IMR-90 (cell line): ENCODE measurements at regions not wholly inside any gene's neighbourhood (a gene's known extent, or its start where the extent isn't known, plus 50 kb on each side); places are given as distances from the start of the nearest gene placed in this dataset.

Experiments
- ATAC-seq: fragments of 200-7000 bp; cut with Tn5 transposase; 2 replicates; pipeline ENCODE4 v1.9.1; 2020; ENCODE audit warnings: low read depth, mild to moderate bottlenecking, moderate library complexity
- BruUV-seq: library from RNA; stranded (reverse); fragments of 400-500 nt; replicated peaks from 2 replicates; lab custom pipeline; 2021; lab: Mats Ljungman, UMichigan
- CTCF ChIA-PET: fragments of 300-600 bp; formaldehyde crosslinking; extraction: SDS; loops from one replicate; lab custom pipeline; 2021; ENCODE audit warnings: antibody characterized with exemption; lab: Yijun Ruan, JAX
- POLR2A ChIA-PET: fragments of 300-600 bp; sonication (Branson Sonifier 250); formaldehyde crosslinking; loops from one replicate; lab custom pipeline; 2022; ENCODE audit warnings: antibody characterized with exemption; ENCODE audit not compliant: unreplicated experiment; lab: Charles Lee
- DNase-seq: peaks from one replicate; pipeline ENCODE4 v3.0.0; 2013
- H2AFZ ChIP-seq: replicated peaks from 2 replicates; pipeline ENCODE3; 2013; ENCODE audit warnings: low read length, mild to moderate bottlenecking; ENCODE audit not compliant: poor library complexity
- H2AK5ac ChIP-seq: 2 replicates; pipeline ENCODE4 v1.6.1; 2013; ENCODE audit warnings: low read depth, low read length, inconsistent platforms
- H2AK9ac ChIP-seq: replicated peaks from 2 replicates; pipeline ENCODE3; 2013; ENCODE audit warnings: mild to moderate bottlenecking, low read depth, low read length, moderate library complexity; ENCODE audit not compliant: poor library complexity
- H2BK120ac ChIP-seq: 2 replicates; pipeline ENCODE4 v1.6.1; 2013; ENCODE audit warnings: low read depth, low read length, inconsistent platforms
- H2BK15ac ChIP-seq: 3 replicates; pipeline ENCODE4 v1.6.1; 2013; ENCODE audit warnings: low read depth, low read length, inconsistent platforms
- H2BK20ac ChIP-seq: 2 replicates; pipeline ENCODE4 v1.6.1; 2013; ENCODE audit warnings: low read depth, mild to moderate bottlenecking, inconsistent platforms, low read length, moderate library complexity
- H2BK5ac ChIP-seq: 2 replicates; pipeline ENCODE4 v1.6.1; 2013; ENCODE audit warnings: mild to moderate bottlenecking, low read depth, low read length, inconsistent platforms; ENCODE audit not compliant: poor library complexity, severe bottlenecking
- H3K14ac ChIP-seq: replicated peaks from 2 replicates; pipeline ENCODE4 v1.6.1; 2013; ENCODE audit warnings: low read depth, low read length, inconsistent platforms
- H3K18ac ChIP-seq: 2 replicates; pipeline ENCODE4 v1.6.1; 2013; ENCODE audit warnings: low read depth, low read length, control low read depth
- H3K23ac ChIP-seq: 2 replicates; pipeline ENCODE4 v1.6.1; 2013; ENCODE audit warnings: low read depth, low read length, inconsistent platforms
- H3K27ac ChIP-seq: 2 replicates; pipeline ENCODE4 v1.5.1; 2013; ENCODE audit warnings: mild to moderate bottlenecking, control low read depth, low read length; ENCODE audit not compliant: insufficient read depth
- H3K27me3 ChIP-seq: 2 replicates; pipeline ENCODE4 v1.6.1; 2013; ENCODE audit warnings: low read length; ENCODE audit not compliant: control insufficient read depth, insufficient read depth
- H3K36me3 ChIP-seq: 2 replicates; pipeline ENCODE4 v1.6.1; 2013; ENCODE audit warnings: low read length, mixed read lengths; ENCODE audit not compliant: control insufficient read depth, insufficient read depth
- H3K4ac ChIP-seq: 2 replicates; pipeline ENCODE4 v1.6.1; 2013; ENCODE audit warnings: low read depth, low read length, inconsistent platforms
- H3K4me1 ChIP-seq: 2 replicates; pipeline ENCODE4 v1.6.1; 2013; ENCODE audit warnings: low read length, mixed read lengths; ENCODE audit not compliant: control insufficient read depth, insufficient read depth
- H3K4me2 ChIP-seq: 2 replicates; pipeline ENCODE4 v1.6.1; 2013; ENCODE audit warnings: low read depth, mild to moderate bottlenecking, control low read depth, low read length, moderate library complexity
- H3K4me3 ChIP-seq: 2 replicates; pipeline ENCODE4 v1.5.1; 2013; ENCODE audit warnings: low read depth, mild to moderate bottlenecking, control low read depth, low read length, moderate library complexity; ENCODE audit not compliant: insufficient read depth
- H3K56ac ChIP-seq: 2 replicates; pipeline ENCODE4 v1.6.1; 2013; ENCODE audit warnings: low read length, inconsistent platforms; ENCODE audit not compliant: insufficient read depth; ENCODE audit errors: extremely low read depth
- H3K79me1 ChIP-seq, 2 experiments: 2 replicates each; pipeline ENCODE4 v1.6.1; 2013; ENCODE audit warnings: low read length in 2 of 2, inconsistent platforms in 1 of 2, low read depth in 1 of 2
- H3K9ac ChIP-seq: 2 replicates; pipeline ENCODE4 v1.6.1; 2013; ENCODE audit warnings: low read depth, low read length, control low read depth
- H3K9me1 ChIP-seq: 2 replicates; pipeline ENCODE4 v1.6.1; 2013; ENCODE audit warnings: low read length, inconsistent platforms; ENCODE audit not compliant: insufficient read depth
- H3K9me3 ChIP-seq: 2 replicates; pipeline ENCODE4 v1.6.1; 2013; ENCODE audit warnings: low read length; ENCODE audit not compliant: control insufficient read depth, insufficient read depth
- H4K20me1 ChIP-seq: 2 replicates; pipeline ENCODE4 v1.6.1; 2013; ENCODE audit warnings: low read length, inconsistent platforms; ENCODE audit not compliant: insufficient read depth
- H4K5ac ChIP-seq: 2 replicates; pipeline ENCODE4 v1.6.1; 2013; ENCODE audit warnings: mild to moderate bottlenecking, low read depth, low read length, control low read depth
- H4K8ac ChIP-seq, 2 experiments: 2 replicates each; pipeline ENCODE4 v1.6.1; 2013; ENCODE audit warnings: low read depth in 2 of 2, low read length in 2 of 2, control low read depth in 1 of 2, inconsistent platforms in 1 of 2
- H4K91ac ChIP-seq: 2 replicates; pipeline ENCODE4 v1.6.1; 2013; ENCODE audit warnings: low read depth, low read length, inconsistent platforms; ENCODE audit not compliant: insufficient read depth
- BHLHE40 ChIP-seq: fragments of 150-350 bp; IDR thresholded peaks from 2 replicates; pipeline ENCODE4 v1.6.1; 2016; ENCODE audit warnings: mild to moderate bottlenecking, low read depth, low read length
- CEBPB ChIP-seq: IDR thresholded peaks from 2 replicates; pipeline ENCODE4 v1.6.1; 2012; ENCODE audit warnings: low read depth, low read length, improper control_type of control experiment
- CHD1 ChIP-seq: IDR thresholded peaks from 2 replicates; pipeline ENCODE4 v1.6.1; 2012; ENCODE audit warnings: low read depth, low read length, improper control_type of control experiment
- ELK1 ChIP-seq: fragments of 150-350 bp; IDR thresholded peaks from 2 replicates; pipeline ENCODE4 v1.6.1; 2016; ENCODE audit warnings: low read depth, mild to moderate bottlenecking, low read length, moderate library complexity, borderline replicate concordance
- FOS ChIP-seq: fragments of 150-350 bp; IDR thresholded peaks from 2 replicates; pipeline ENCODE4 v1.6.1; 2016; ENCODE audit warnings: low read depth, low read length
- MAFK ChIP-seq: IDR thresholded peaks from 2 replicates; pipeline ENCODE4 v1.6.1; 2012; ENCODE audit warnings: low read depth, low read length, improper control_type of control experiment
- MAZ ChIP-seq: IDR thresholded peaks from 2 replicates; pipeline ENCODE4 v1.6.1; 2012; ENCODE audit warnings: low read depth, mild to moderate bottlenecking, low read length, improper control_type of control experiment, moderate library complexity, borderline replicate concordance
- NFE2L2 ChIP-seq: fragments of 150-350 bp; IDR thresholded peaks from 2 replicates; pipeline ENCODE4 v1.6.1; 2016; ENCODE audit warnings: low read depth, mild to moderate bottlenecking, low read length
- POLR2A ChIP-seq: IDR thresholded peaks from 2 replicates; pipeline ENCODE4 v1.6.1; 2012; ENCODE audit warnings: mild to moderate bottlenecking, low read depth, low read length
- RAD21 ChIP-seq: IDR thresholded peaks from 2 replicates; pipeline ENCODE4 v1.6.1; 2012; ENCODE audit warnings: low read length, improper control_type of control experiment
- RCOR1 ChIP-seq: IDR thresholded peaks from 2 replicates; pipeline ENCODE4 v1.6.1; 2012; ENCODE audit warnings: mild to moderate bottlenecking, low read length, improper control_type of control experiment; ENCODE audit not compliant: insufficient replicate concordance
- RFX5 ChIP-seq: IDR thresholded peaks from 2 replicates; pipeline ENCODE4 v1.8.0; 2012; ENCODE audit warnings: low read depth, mild to moderate bottlenecking, low read length, moderate library complexity
- SMC3 ChIP-seq: fragments of 150-350 bp; IDR thresholded peaks from 2 replicates; pipeline ENCODE4 v1.6.1; 2016; ENCODE audit warnings: low read depth, mild to moderate bottlenecking, antibody characterized with exemption, low read length, moderate library complexity
- USF2 ChIP-seq: fragments of 150-350 bp; IDR thresholded peaks from 2 replicates; pipeline ENCODE4 v1.6.1; 2017; ENCODE audit warnings: mild to moderate bottlenecking, antibody characterized with exemption, low read length, low read depth
- WGBS, 2 experiments: methylation state at CpG; one replicate each; pipeline versions ENCODE4 v1.1.5 to v1.1.7; 2013; ENCODE audit warnings: missing lambda C conversion rate in 2 of 2; ENCODE audit not compliant: insufficient read length in 1 of 2; ENCODE audit errors: extremely low coverage in 2 of 2; 5-methylcytosine and 5-hydroxymethylcytosine counted together
- dilution Hi-C: fragments of 300-500 bp; cut with HindIII; formaldehyde crosslinking; loops from one replicate; pipeline ENCODE4 v1.14.3; 2018; ENCODE audit warnings: low sequenced_read_pairs; ENCODE audit not compliant: unreplicated experiment
- in situ Hi-C: fragments of 300-500 bp; cut with MboI; formaldehyde crosslinking; loops from 3 replicates; pipeline ENCODE4 v1.14.3; 2019; ENCODE audit warnings: low sequenced_read_pairs, inconsistent platforms, mixed read lengths
- intact Hi-C: fragments of 100-400 bp; cut with micrococcal nuclease; formaldehyde crosslinking; loops from 2 replicates; pipeline ENCODE4 v1.10.0; 2022

GRCh38 chr6:84356907-84357306 is 129.5 kb upstream of the CEP162 start:
- ATAC-seq (no peak), DNase-seq (no peak)
- H3K9me1 ChIP-seq: no peaks in the 10 kb centered on the region
- intact Hi-C loops: no loop called here
- H3K79me1 ChIP-seq: no peaks in the 10 kb centered on the region
- no peak overlapping the region for H2BK120ac ChIP-seq
- H2AFZ ChIP-seq: no peak overlapping the region
- no peak overlapping the region for H3K4ac ChIP-seq
- H2AK5ac ChIP-seq: no peak overlapping the region
- no peak overlapping the region for H3K23ac ChIP-seq
- no peak overlapping the region for H3K4me3 ChIP-seq
- H3K4me2 ChIP-seq: no peak overlapping the region
- no peak overlapping the region for H2BK20ac ChIP-seq
- ChIA-PET POLR2A (no interaction called here), CTCF (no interaction called here)
- no peaks in the 10 kb centered on the region for H3K9me3 ChIP-seq
- no peaks in the 10 kb centered on the region for H4K20me1 ChIP-seq
- no peak overlapping the region for H3K27ac ChIP-seq
- H3K9ac ChIP-seq: no peak overlapping the region
- dilution Hi-C loops: no loop called here
- no peaks in the 10 kb centered on the region for H3K27me3 ChIP-seq
- H4K91ac ChIP-seq: no peak overlapping the region
- no CpG with 5 or more reads among the region's 5 CpGs for WGBS, 2 experiments
- in situ Hi-C loops: no loop called here
- no peak for TF ChIP-seq CHD1
- no peak for TF ChIP-seq FOS
- no peak for TF ChIP-seq USF2
- TF ChIP-seq POLR2A: no peak
- TF ChIP-seq CEBPB: no peak
- TF ChIP-seq ELK1: no peak
- TF ChIP-seq SMC3: no peak
- TF ChIP-seq BHLHE40: no peak
- TF ChIP-seq MAFK: no peak
- no peak for TF ChIP-seq RCOR1
- no peak for TF ChIP-seq RAD21
- TF ChIP-seq MAZ: no peak
- no peak for TF ChIP-seq RFX5
- no peak for TF ChIP-seq NFE2L2
- no peak overlapping the region for H2AK9ac ChIP-seq
- no peak overlapping the region for H3K14ac ChIP-seq
- no TSS peak for BruUV-seq
- no peak overlapping the region for H4K8ac ChIP-seq
- H3K4me1 ChIP-seq: no peaks in the 10 kb centered on the region
- H3K18ac ChIP-seq: no peak overlapping the region
- H4K5ac ChIP-seq: no peak overlapping the region
- H2BK5ac ChIP-seq: no peak overlapping the region
- no peak overlapping the region for H2BK15ac ChIP-seq
- H3K56ac ChIP-seq: no peak overlapping the region
- H3K36me3 ChIP-seq: no peaks in the 10 kb centered on the region
